ENCODE measurements at regions not wholly inside any gene's neighbourhood (a gene's known extent, or its start where the extent isn't known, plus 50 kb on each side); places are given as distances from the start of the nearest gene placed in this dataset.

GRCh38 chr11:90908074-90908473 is 685.2 kb upstream of the CHORDC1 start:
- no peak for DNase-seq

- DNase-seq: no peak
Observed at GRCh38 chr11:90895850-90896249, 673.0 kb upstream of the CHORDC1 start.

- DNase-seq: no peak
Observed at GRCh38 chr11:90890347-90890746, 667.5 kb upstream of the CHORDC1 start.

- DNase-seq: no peak
Observed at GRCh38 chr11:90884181-90884580, 661.3 kb upstream of the CHORDC1 start.

- no peak for DNase-seq
Observed at GRCh38 chr11:90874986-90875385, 652.1 kb upstream of the CHORDC1 start.

GRCh38 chr11:90874281-90874680 is 651.4 kb upstream of the CHORDC1 start:
- DNase-seq: no peak

GRCh38 chr11:90867416-90867815 is 644.6 kb upstream of the CHORDC1 start:
- no peak for DNase-seq

- no peak for DNase-seq
Observed at GRCh38 chr11:90856790-90857189, 633.9 kb upstream of the CHORDC1 start.

- no peak for DNase-seq
Observed at GRCh38 chr11:90855531-90855930, 632.7 kb upstream of the CHORDC1 start.

- DNase-seq: no peak
Observed at GRCh38 chr11:90851196-90851595, 628.3 kb upstream of the CHORDC1 start.

GRCh38 chr11:90849312-90849711 is 626.5 kb upstream of the CHORDC1 start:
- DNase-seq: no peak

- no peak for DNase-seq
Observed at GRCh38 chr11:90847268-90847886, 624.5 kb upstream of the CHORDC1 start.

- DNase-seq: no peak
Observed at GRCh38 chr11:90846628-90847027, 623.8 kb upstream of the CHORDC1 start.

GRCh38 chr11:90845799-90846198 is 623.0 kb upstream of the CHORDC1 start:
- DNase-seq: no peak

GRCh38 chr11:90845126-90845525 is 622.3 kb upstream of the CHORDC1 start:
- no peak for DNase-seq

GRCh38 chr11:90844041-90844440 is 621.2 kb upstream of the CHORDC1 start:
- no peak for DNase-seq

GRCh38 chr11:90842681-90843080 is 619.8 kb upstream of the CHORDC1 start:
- DNase-seq: no peak

- no peak for DNase-seq
Observed at GRCh38 chr11:90840071-90840470, 617.2 kb upstream of the CHORDC1 start.

- DNase-seq: no peak
Observed at GRCh38 chr11:90836031-90836430, 613.2 kb upstream of the CHORDC1 start.

GRCh38 chr11:90823446-90823845 is 600.6 kb upstream of the CHORDC1 start:
- no peak for DNase-seq

- no peak for DNase-seq
Observed at GRCh38 chr11:90822996-90823395, 600.1 kb upstream of the CHORDC1 start.

- DNase-seq: no peak
Observed at GRCh38 chr11:90818196-90818745, 595.4 kb upstream of the CHORDC1 start.

- DNase-seq: no peak
Observed at GRCh38 chr11:90809581-90809980, 586.7 kb upstream of the CHORDC1 start.

GRCh38 chr11:90805172-90805571 is 582.3 kb upstream of the CHORDC1 start:
- no peak for DNase-seq

GRCh38 chr11:90803831-90804230 is 581.0 kb upstream of the CHORDC1 start:
- no peak for DNase-seq
